K562 (cell line): ENCODE measurements at regions not wholly inside any gene's neighbourhood (a gene's known extent, or its start where the extent isn't known, plus 50 kb on each side); places are given as distances from the start of the nearest gene placed in this dataset.

Experiments used
- ATAC-seq: fragments of 200-7000 bp; cut with Tn5 transposase; 3 replicates; pipeline ENCODE4 v1.9.1; 2020; ENCODE audit warnings: moderate library complexity
- BruUV-seq: library from RNA; stranded (reverse); fragments of 400-500 nt; replicated peaks from 2 replicates; lab custom pipeline; 2021; lab: Mats Ljungman, UMichigan
- CTCF ChIA-PET: fragments of 300-600 bp; formaldehyde crosslinking; extraction: SDS; loops from one replicate; lab custom pipeline; 2021; ENCODE audit warnings: low intra/inter-chr PET ratio; lab: Yijun Ruan, JAX
- POLR2A ChIA-PET: fragments of 300-600, 350-650 bp; sonication (Branson Sonifier 250); formaldehyde crosslinking; extraction: SDS; loops from one replicate; lab custom pipeline; 2021; ENCODE audit warnings: antibody characterized with exemption, inconsistent platforms; lab: Yijun Ruan, JAX
- DNase-seq, 4 experiments: peaks; one replicate each; pipeline versions ENCODE4 v3.0.0 to v3.0.0-alpha.2; 2011 to 2018; ENCODE audit warnings: low spot score in 3 of 4, mixed read lengths in 3 of 4; ENCODE audit errors: extremely low read depth in 1 of 4
- FAIRE-seq: peaks from 2 replicates; lab custom pipeline; 2011; peaks lifted over from hg19 to GRCh38; lab: Jason Lieb, UNC
- H2AFZ ChIP-seq: 2 replicates; pipeline ENCODE4 v1.6.0; 2011; ENCODE audit warnings: low read depth, low read length, control low read depth, inconsistent platforms
- H3K27ac ChIP-seq: fragments of 200-600 bp; 3 replicates; pipeline ENCODE4 v1.8.0; 2011; ENCODE audit warnings: low read depth, mild to moderate bottlenecking, control low read depth, inconsistent platforms, low read length, moderate library complexity, mixed read lengths; ENCODE audit errors: extremely low read depth
- H3K27me3 ChIP-seq, 2 experiments: fragments of 300-600 bp in 1 of 2; 2 replicates in 1 of 2; 3 replicates in 1 of 2; pipeline versions ENCODE4 v1.6.0 to v1.8.0; 2011; ENCODE audit warnings: inconsistent platforms in 2 of 2, low read length in 2 of 2, mild to moderate bottlenecking in 1 of 2, mixed read lengths in 1 of 2, moderate library complexity in 1 of 2; ENCODE audit not compliant: control insufficient read depth in 2 of 2, insufficient read depth in 2 of 2
- H3K36me3 ChIP-seq: fragments of 300-600 bp; 3 replicates; pipeline ENCODE4 v1.8.0; 2011; ENCODE audit warnings: mild to moderate bottlenecking, low read length, inconsistent platforms; ENCODE audit not compliant: control insufficient read depth, insufficient read depth
- H3K4me1 ChIP-seq, 2 experiments: fragments of 200-600 bp in 1 of 2; replicated peaks in 1 of 2; 2 replicates in 1 of 2; 3 replicates in 1 of 2; pipeline versions ENCODE4 v1.5.1 to v1.8.0; 2011; ENCODE audit warnings: inconsistent platforms in 2 of 2, low read length in 2 of 2, mild to moderate bottlenecking in 1 of 2, mixed read lengths in 1 of 2, moderate library complexity in 1 of 2; ENCODE audit not compliant: control insufficient read depth in 2 of 2, insufficient read depth in 2 of 2
- H3K4me2 ChIP-seq: 2 replicates; pipeline ENCODE4 v1.6.1; 2011; ENCODE audit warnings: low read length, control low read depth, inconsistent platforms, mixed read lengths; ENCODE audit not compliant: insufficient read depth
- H3K4me3 ChIP-seq: fragments of 200-600 bp; sonication (generic), shearing (Covaris generic); 2 replicates; pipeline ENCODE4 v1.5.1; 2016; ENCODE audit warnings: control low read depth, inconsistent platforms
- H3K79me2 ChIP-seq: fragments of 200-600 bp; 3 replicates; pipeline ENCODE4 v1.8.0; 2011; ENCODE audit warnings: low read length, inconsistent platforms; ENCODE audit not compliant: control insufficient read depth, insufficient read depth
- H3K9ac ChIP-seq, 2 experiments: 2 replicates each; pipeline versions ENCODE4 v1.6.0 to v1.6.1; 2011; ENCODE audit warnings: low read depth in 2 of 2, low read length in 2 of 2, control low read depth in 1 of 2, inconsistent platforms in 1 of 2, mild to moderate bottlenecking in 1 of 2, mixed read lengths in 1 of 2; ENCODE audit not compliant: insufficient read depth in 1 of 2
- H3K9me1 ChIP-seq: one replicate; pipeline ENCODE4 v1.6.0; 2011; ENCODE audit warnings: inconsistent platforms, mild to moderate bottlenecking, low read length, moderate library complexity; ENCODE audit not compliant: control insufficient read depth, insufficient read depth
- H3K9me3 ChIP-seq: replicated peaks from 2 replicates; pipeline ENCODE4 v1.5.1; 2011; ENCODE audit warnings: low read depth, low read length, inconsistent platforms; ENCODE audit not compliant: control insufficient read depth, insufficient read depth
- H4K20me1 ChIP-seq: replicated peaks from 2 replicates; pipeline ENCODE4 v1.6.1; 2011; ENCODE audit warnings: low read length, inconsistent platforms, mixed read lengths; ENCODE audit not compliant: control insufficient read depth, insufficient read depth
- CBX8 ChIP-seq: fragments of 200-600 bp; sonication (generic); IDR thresholded peaks from 2 replicates; pipeline ENCODE4 v1.6.1; 2012; ENCODE audit warnings: borderline replicate concordance, mixed run types, low read depth, mild to moderate bottlenecking, moderate library complexity, mixed read lengths, low read length, control low read depth, inconsistent platforms; ENCODE audit not compliant: poor library complexity, severe bottlenecking; ENCODE audit errors: extremely low read depth
- CEBPB ChIP-seq: fragments of 450-650 bp; IDR thresholded peaks from 2 replicates; pipeline ENCODE4 v1.6.1; 2016; ENCODE audit warnings: missing genetic modification characterization, missing compliant biosample characterization
- DACH1 ChIP-seq: fragments of 450-650 bp; IDR thresholded peaks from 2 replicates; pipeline ENCODE4 v1.6.1; 2018; ENCODE audit not compliant: partially characterized antibody
- GATAD2B ChIP-seq: fragments of 450-650 bp; IDR thresholded peaks from 2 replicates; pipeline ENCODE4 v1.6.1; 2017; ENCODE audit warnings: mild to moderate bottlenecking, borderline replicate concordance
- KAT7 ChIP-seq: sonication (generic); formaldehyde crosslinking; IDR thresholded peaks from 2 replicates; pipeline ENCODE4 v1.8.0; 2022; ENCODE audit warnings: missing genetic modification reagents, mild to moderate bottlenecking, borderline replicate concordance
- RBM17 ChIP-seq: fragments of 200-400 bp; formaldehyde crosslinking; IDR thresholded peaks from 2 replicates; pipeline ENCODE4 v1.6.1; 2017; ENCODE audit warnings: low read depth, mild to moderate bottlenecking, low read length, borderline replicate concordance
- SRSF1 ChIP-seq: fragments of 200-400 bp; formaldehyde crosslinking; IDR thresholded peaks from 2 replicates; pipeline ENCODE4 v1.6.1; 2017; ENCODE audit warnings: mild to moderate bottlenecking, low read depth, low read length, moderate library complexity
- ZNF12 ChIP-seq: sonication (generic); formaldehyde crosslinking; IDR thresholded peaks from 2 replicates; pipeline ENCODE4 v1.4.0; 2020; ENCODE audit warnings: mild to moderate bottlenecking, missing genetic modification reagents
- WGBS: fragments of 100-300 bp; shearing (Covaris generic); methylation state at CpG from one replicate; pipeline ENCODE4 v1.1.6; 2016; ENCODE audit warnings: low coverage, mixed read lengths; ENCODE audit not compliant: insufficient coverage; ENCODE audit errors: missing lambda C conversion rate; 5-methylcytosine and 5-hydroxymethylcytosine counted together
- in situ Hi-C: fragments of 300-500 bp; cut with MboI; formaldehyde crosslinking; loops from 4 replicates; pipeline ENCODE4 v1.15.0; 2018; ENCODE audit warnings: inconsistent platforms, mixed read lengths
- intact Hi-C: fragments of 100-400 bp; cut with micrococcal nuclease; formaldehyde crosslinking; loops from 2 replicates; pipeline ENCODE4 v1.14.2; 2022
- TF ChIP-seq, protein P1 (sequence below): fragments of 450-650 bp; formaldehyde crosslinking; IDR thresholded peaks from 2 replicates; pipeline ENCODE4 v1.4.0; 2020; ENCODE audit warnings: mild to moderate bottlenecking, mixed read lengths
- TF ChIP-seq, protein P2 (sequence below): fragments of 450-650 bp; IDR thresholded peaks from 2 replicates; pipeline ENCODE4 v1.6.1; 2016; ENCODE audit warnings: antibody characterized with exemption

DNA sequence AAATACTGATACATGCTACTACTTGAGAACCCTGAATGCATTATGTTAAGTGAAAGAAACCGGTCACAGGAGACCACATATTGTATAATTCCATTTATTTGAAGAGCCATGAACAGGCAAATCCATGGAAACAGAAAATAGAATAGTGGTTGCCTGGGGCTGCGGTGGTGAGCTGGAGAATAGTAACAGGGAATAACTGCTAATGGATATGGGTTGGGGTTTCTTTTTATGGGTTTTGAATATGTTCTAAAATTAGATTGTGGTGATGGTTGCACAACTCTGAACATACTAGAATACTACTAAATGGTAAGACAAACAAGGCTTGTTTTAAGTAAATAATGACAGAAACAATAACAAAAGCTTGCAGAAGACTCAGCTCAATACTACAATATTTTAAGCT, 293.0 kb downstream of the BTG1 start:
- no peak for FAIRE-seq
- H3K4me3 ChIP-seq = no peak overlapping the region
- no peaks in the 10 kb centered on the region for H3K79me2 ChIP-seq
- intact Hi-C loops = no loop called here
- H3K27me3 ChIP-seq = no peaks in the 10 kb centered on the region
- no peak overlapping the region for H3K4me2 ChIP-seq
- in situ Hi-C loops = no loop called here
- H3K4me1 ChIP-seq = no peaks in the 10 kb centered on the region
- H3K9me1 ChIP-seq = no peaks in the 10 kb centered on the region
- H3K9me3 ChIP-seq = no peaks in the 10 kb centered on the region
- H3K36me3 ChIP-seq = no peaks in the 10 kb centered on the region
- no peak overlapping the region for H3K27ac ChIP-seq
- no peak overlapping the region for H2AFZ ChIP-seq
- TF ChIP-seq RBM17 = no peak
- TF ChIP-seq CEBPB (tag) = peak; percentile 26; the same call in 1 of the 2 replicates
- DNase-seq = no peak
- ChIA-PET POLR2A (no interaction called here), CTCF (no interaction called here)
- 68% methylated on average over 2 of the region's 2 CpGs for WGBS
- ATAC-seq = no peak
- BruUV-seq = no TSS peak
- no peaks in the 10 kb centered on the region for H4K20me1 ChIP-seq
- H3K9ac ChIP-seq = no peak overlapping the region

DNA sequence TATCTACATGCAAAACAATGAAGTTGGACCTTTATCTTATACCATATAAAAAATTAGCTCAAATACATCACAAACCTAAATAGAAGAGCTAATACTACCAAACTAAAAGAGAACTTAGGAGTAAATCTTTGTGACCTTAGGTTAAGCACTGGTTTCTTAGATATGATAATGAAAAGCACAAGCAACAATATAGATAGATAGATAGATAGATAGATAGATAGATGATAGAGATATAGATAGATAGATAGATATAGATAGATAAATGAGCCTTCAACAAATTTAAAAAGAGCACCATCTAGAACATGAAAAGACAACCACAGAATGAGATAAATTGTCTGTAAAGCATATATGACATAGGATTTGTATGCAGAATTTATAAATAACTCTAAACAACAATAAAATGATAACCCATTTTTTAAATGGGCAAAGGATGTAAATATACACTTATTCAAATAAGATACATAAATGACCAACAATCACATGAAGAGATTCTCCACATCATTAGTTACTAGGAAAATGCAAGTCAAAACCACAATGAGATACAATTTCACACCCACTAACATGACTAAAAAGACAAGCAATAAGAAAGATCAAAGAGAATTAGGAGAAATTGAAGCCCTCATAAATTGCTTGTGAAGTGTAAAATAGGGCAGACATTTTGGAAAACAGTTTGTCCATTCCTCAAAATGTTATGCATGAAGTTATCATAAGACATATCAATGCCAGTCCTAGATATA, 293.7 kb downstream of the BTG1 start:
- CTCF ChIA-PET = no interaction called here
- in situ Hi-C loops (no loop called here), intact Hi-C loops (no loop called here)
- Histone ChIP-seq H3K4me2 (no peak overlapping the region), H3K9me3 (no peaks in the 10 kb centered on the region), H4K20me1 (no peaks in the 10 kb centered on the region), H2AFZ (no peak overlapping the region), H3K27ac (no peak overlapping the region), H3K36me3 (no peaks in the 10 kb centered on the region), H3K79me2 (no peaks in the 10 kb centered on the region), H3K4me3 (no peak overlapping the region), H3K9ac (no peak overlapping the region), H3K9me1 (no peaks in the 10 kb centered on the region), H3K27me3 (no peaks in the 10 kb centered on the region), H3K4me1 (no peaks in the 10 kb centered on the region)
- TF ChIP-seq, protein P1, sequence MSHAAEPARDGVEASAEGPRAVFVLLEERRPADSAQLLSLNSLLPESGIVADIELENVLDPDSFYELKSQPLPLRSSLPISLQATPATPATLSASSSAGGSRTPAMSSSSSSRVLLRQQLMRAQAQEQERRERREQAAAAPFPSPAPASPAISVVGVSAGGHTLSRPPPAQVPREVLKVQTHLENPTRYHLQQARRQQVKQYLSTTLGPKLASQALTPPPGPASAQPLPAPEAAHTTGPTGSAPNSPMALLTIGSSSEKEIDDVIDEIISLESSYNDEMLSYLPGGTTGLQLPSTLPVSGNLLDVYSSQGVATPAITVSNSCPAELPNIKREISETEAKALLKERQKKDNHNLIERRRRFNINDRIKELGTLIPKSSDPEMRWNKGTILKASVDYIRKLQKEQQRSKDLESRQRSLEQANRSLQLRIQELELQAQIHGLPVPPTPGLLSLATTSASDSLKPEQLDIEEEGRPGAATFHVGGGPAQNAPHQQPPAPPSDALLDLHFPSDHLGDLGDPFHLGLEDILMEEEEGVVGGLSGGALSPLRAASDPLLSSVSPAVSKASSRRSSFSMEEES (CRISPR knock-in tag) = no peak
- no peak for TF ChIP-seq ZNF12 (CRISPR knock-in tag)
- TF ChIP-seq, protein P2, sequence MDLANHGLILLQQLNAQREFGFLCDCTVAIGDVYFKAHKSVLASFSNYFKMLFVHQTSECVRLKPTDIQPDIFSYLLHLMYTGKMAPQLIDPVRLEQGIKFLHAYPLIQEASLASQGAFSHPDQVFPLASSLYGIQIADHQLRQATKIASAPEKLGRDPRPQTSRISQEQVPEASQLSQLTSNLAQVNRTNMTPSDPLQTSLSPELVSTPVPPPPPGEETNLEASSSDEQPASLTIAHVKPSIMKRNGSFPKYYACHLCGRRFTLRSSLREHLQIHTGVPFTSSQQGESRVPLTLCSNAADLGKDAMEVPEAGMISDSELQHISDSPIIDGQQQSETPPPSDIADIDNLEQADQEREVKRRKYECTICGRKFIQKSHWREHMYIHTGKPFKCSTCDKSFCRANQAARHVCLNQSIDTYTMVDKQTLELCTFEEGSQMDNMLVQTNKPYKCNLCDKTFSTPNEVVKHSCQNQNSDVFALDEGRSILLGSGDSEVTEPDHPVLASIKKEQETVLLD = 0 out of 2 replicates have a peak, but pooled peaks have one; percentile 36
- TF ChIP-seq KAT7 (CRISPR knock-in tag) = no peak
- TF ChIP-seq GATAD2B = peak; percentile 66; the same call in 1 of the 2 replicates
- no peak for TF ChIP-seq CBX8
- TF ChIP-seq SRSF1 = no peak
- TF ChIP-seq DACH1 = peak; percentile 91
- no peak for ATAC-seq
- no peak for FAIRE-seq
- no TSS peak for BruUV-seq
- POLR2A ChIA-PET = interaction anchor here (0.8 to 1.4 kb wide), 4 partner anchors 10 to 282 kb away, joined by 3 read pairs; no protein-coding TSS in a partner anchor
- no peak for DNase-seq
